ENCODE measurements at regions not wholly inside any gene's neighbourhood (a gene's known extent, or its start where the extent isn't known, plus 50 kb on each side); places are given as distances from the start of the nearest gene placed in this dataset.

DNA sequence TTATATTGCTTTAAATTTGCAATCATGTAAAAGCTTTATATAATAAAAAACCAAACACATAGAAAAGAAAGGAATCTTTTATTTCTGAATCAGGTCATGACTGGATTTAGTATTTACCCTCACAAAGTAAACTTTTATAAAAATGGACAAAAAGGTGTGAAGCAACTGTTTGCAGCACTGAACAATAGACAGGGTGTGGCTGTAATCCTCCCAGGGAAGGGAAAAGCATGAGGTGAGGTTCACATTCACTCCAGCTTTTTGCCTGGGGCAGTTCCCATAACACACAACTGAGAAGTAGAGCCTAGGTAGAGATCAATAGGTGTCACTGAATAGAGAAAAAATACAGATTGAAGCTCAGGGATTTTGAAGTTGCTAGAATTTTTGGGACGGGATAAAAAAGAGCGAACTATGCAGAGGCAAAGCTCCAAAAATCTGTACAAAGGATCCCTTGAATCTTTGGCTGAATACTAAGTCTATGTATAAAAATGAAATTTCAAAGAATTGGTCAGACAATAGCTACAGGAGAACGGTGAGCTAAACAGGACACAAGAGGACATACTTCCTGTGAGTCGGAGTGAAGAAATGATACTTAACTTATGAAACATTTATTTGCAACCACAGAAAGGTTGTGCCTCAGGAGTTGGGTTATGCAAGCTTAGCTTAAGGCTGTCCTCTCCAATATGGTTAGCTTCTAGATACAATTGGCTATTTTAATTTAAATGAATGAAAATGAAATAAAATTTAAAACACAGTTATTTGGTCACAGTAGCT, 162.0 kb upstream of the ZP4 start:
- Histone ChIP-seq H3K9ac (ENCODE audit: low read length) (no peak overlapping the region), H3K4me3 (ENCODE audit: low read length) (no peak overlapping the region), H3K9me3 (ENCODE audit: low read length) (no peaks in the 10 kb centered on the region), H3K4me2 (ENCODE audit: low read length) (no peak overlapping the region), H3K79me2 (replicated peaks; ENCODE audit: insufficient read depth, low read length) (no peaks in the 10 kb centered on the region), H3K9me2 (ENCODE audit: insufficient read depth, low read length) (no peaks in the 10 kb centered on the region), H3K27ac (ENCODE audit: low read length) (no peak overlapping the region), H2AFZ (ENCODE audit: low read depth, low read length) (no peak overlapping the region), H3K27me3 (ENCODE audit: insufficient read depth, low read depth, low read length) (no peaks in the 10 kb centered on the region), H4K20me1 (ENCODE audit: insufficient read depth) (no peaks in the 10 kb centered on the region), H3F3A (ENCODE audit: insufficient read depth, low read length, poor library complexity, severe bottlenecking) (no peaks in the 10 kb centered on the region), H3K36me3 (ENCODE audit: insufficient read depth, low read length) (no peaks in the 10 kb centered on the region)
- TF ChIP-seq REST (IDR thresholded peaks at IDR 0.05; ENCODE audit: borderline replicate concordance) (no peak), POLR2AphosphoS5 (IDR thresholded peaks at IDR 0.05) (no peak), EP300 (conservative IDR thresholded peaks at IDR 0.05; ENCODE audit: poor library complexity, severe bottlenecking) (no peak)

- no peak for TF ChIP-seq MXI1 (conservative IDR thresholded peaks at IDR 0.05; ENCODE audit: poor library complexity, severe bottlenecking)
These were observed 138.4 kb upstream of the ZP4 start for GRCh38 chr1:238029126-238029525.

GRCh38 chr1:238027366-238027765, 136.6 kb upstream of the ZP4 start:
- Histone ChIP-seq H3K36me3 (ENCODE audit: insufficient read depth, low read length) (no peaks in the 10 kb centered on the region), H3K27ac (ENCODE audit: low read length) (no peak overlapping the region), H3F3A (ENCODE audit: insufficient read depth, low read length, poor library complexity, severe bottlenecking) (no peaks in the 10 kb centered on the region), H3K27me3 (ENCODE audit: insufficient read depth, low read depth, low read length) (no peaks in the 10 kb centered on the region), H3K79me2 (replicated peaks; ENCODE audit: insufficient read depth, low read length) (no peaks in the 10 kb centered on the region), H3K9ac (ENCODE audit: low read length) (no peak overlapping the region), H3K9me2 (ENCODE audit: insufficient read depth, low read length) (no peaks in the 10 kb centered on the region), H3K4me2 (ENCODE audit: low read length) (no peak overlapping the region), H2AFZ (ENCODE audit: low read depth, low read length) (no peak overlapping the region), H3K9me3 (ENCODE audit: low read length) (no peaks in the 10 kb centered on the region), H4K20me1 (ENCODE audit: insufficient read depth) (no peaks in the 10 kb centered on the region), H3K4me3 (ENCODE audit: low read length) (no peak overlapping the region)
- no peak for TF ChIP-seq SMC3 (conservative IDR thresholded peaks at IDR 0.05; ENCODE audit: poor library complexity)
- no peak for TF ChIP-seq EP300 (conservative IDR thresholded peaks at IDR 0.05; ENCODE audit: poor library complexity, severe bottlenecking)
- no peak for TF ChIP-seq EZH2 (IDR thresholded peaks at IDR 0.05; ENCODE audit: borderline replicate concordance, insufficient read depth, low read length, poor library complexity, severe bottlenecking)
- no peak for TF ChIP-seq CTCF (IDR thresholded peaks at IDR 0.05; ENCODE audit: poor library complexity, severe bottlenecking)
- TF ChIP-seq RAD21 (conservative IDR thresholded peaks at IDR 0.05): no peak
- TF ChIP-seq REST (IDR thresholded peaks at IDR 0.05; ENCODE audit: borderline replicate concordance): no peak
- TF ChIP-seq POLR2AphosphoS5 (IDR thresholded peaks at IDR 0.05): no peak
- TF ChIP-seq MXI1 (conservative IDR thresholded peaks at IDR 0.05; ENCODE audit: poor library complexity, severe bottlenecking): no peak
- no peak for TF ChIP-seq TAF1 (IDR thresholded peaks at IDR 0.05; ENCODE audit: low read depth)

More at GRCh38 chr1:238029126-238029525, 138.4 kb upstream of the ZP4 start:
- Histone ChIP-seq H3K79me2 (replicated peaks; ENCODE audit: insufficient read depth, low read length) (no peaks in the 10 kb centered on the region), H3K27ac (ENCODE audit: low read length) (no peak overlapping the region), H3K9me2 (ENCODE audit: insufficient read depth, low read length) (no peaks in the 10 kb centered on the region), H3K4me2 (ENCODE audit: low read length) (no peak overlapping the region), H3K36me3 (ENCODE audit: insufficient read depth, low read length) (no peaks in the 10 kb centered on the region), H3K27me3 (ENCODE audit: insufficient read depth, low read depth, low read length) (no peaks in the 10 kb centered on the region), H3K4me3 (ENCODE audit: low read length) (no peak overlapping the region), H2AFZ (ENCODE audit: low read depth, low read length) (no peak overlapping the region), H3K9ac (ENCODE audit: low read length) (no peak overlapping the region), H3F3A (ENCODE audit: insufficient read depth, low read length, poor library complexity, severe bottlenecking) (no peaks in the 10 kb centered on the region), H3K9me3 (ENCODE audit: low read length) (no peaks in the 10 kb centered on the region), H4K20me1 (ENCODE audit: insufficient read depth) (no peaks in the 10 kb centered on the region)

All from neural cell (in vitro differentiated cells).